Kidney (tissue), 13 donors: ENCODE measurements at regions not wholly inside any gene's neighbourhood (a gene's known extent, or its start where the extent isn't known, plus 50 kb on each side); places are given as distances from the start of the nearest gene placed in this dataset.
"Not testable (repeated sequence)": the region's sequence is repeated elsewhere in the genome, so short reads cannot be mapped to it uniquely, and the experiment has no call there.

Experiments
- DNase-seq, 5 donors: peaks; one replicate each; pipeline ENCODE4 v3.0.0-alpha.2; 2013 to 2020
- FAIRE-seq: peaks from 2 replicates; lab custom pipeline; 2012; peaks lifted over from hg19 to GRCh38; lab: Jason Lieb, UNC
- H3K27ac ChIP-seq, 2 donors: one replicate each; pipeline ENCODE4 v1.7.0; 2013; ENCODE audit warnings: low read depth in 2 of 2, low read length in 2 of 2, inconsistent platforms in 1 of 2
- H3K27me3 ChIP-seq: one replicate; pipeline ENCODE4 v1.7.1; 2013; ENCODE audit warnings: low read length, inconsistent platforms; ENCODE audit not compliant: control insufficient read depth, insufficient read depth
- H3K36me3 ChIP-seq, 3 donors: one replicate each; pipeline versions ENCODE4 v1.7.0 to v1.7.1; 2013; ENCODE audit warnings: low read length in 3 of 3, control low read depth in 1 of 3, inconsistent platforms in 1 of 3; ENCODE audit not compliant: insufficient read depth in 3 of 3, control insufficient read depth in 2 of 3
- H3K4me1 ChIP-seq, 3 donors: one replicate each; pipeline versions ENCODE4 v1.7.0 to v1.7.1; 2013; ENCODE audit warnings: low read length in 3 of 3, inconsistent platforms in 1 of 3, low read depth in 1 of 3; ENCODE audit not compliant: control insufficient read depth in 2 of 3, insufficient read depth in 2 of 3
- H3K4me3 ChIP-seq, 3 donors: one replicate each; pipeline versions ENCODE4 v1.7.0 to v1.8.1; 2013; ENCODE audit warnings: low read length in 3 of 3, control low read depth in 1 of 3, inconsistent platforms in 1 of 3
- H3K9ac ChIP-seq, 3 donors: one replicate each; pipeline versions ENCODE4 v1.7.0 to v1.7.1; 2013; ENCODE audit warnings: low read length in 3 of 3, control low read depth in 1 of 3, inconsistent platforms in 1 of 3
- H3K9me3 ChIP-seq, 3 donors: one replicate each; pipeline versions ENCODE4 v1.7.0 to v1.7.1; 2013; ENCODE audit warnings: low read length in 3 of 3, control low read depth in 1 of 3, inconsistent platforms in 1 of 3; ENCODE audit not compliant: control insufficient read depth in 2 of 3, insufficient read depth in 1 of 3
- intact Hi-C: fragments of 100-400 bp; cut with DNase I; formaldehyde crosslinking; loops from one replicate; pipeline ENCODE4 v1.11.1; 2022
- TF ChIP-seq, protein P1 (sequence below): IDR thresholded peaks from 3 replicates; pipeline ENCODE4 v1.5.1; 2012; ENCODE audit warnings: mild to moderate bottlenecking, moderate library complexity, borderline replicate concordance; ENCODE audit not compliant: insufficient read depth; ENCODE audit errors: extremely low read depth
- donor health status: control.
- donor health status: control.
- donor health status: control.
- donor health status: control.
- donor health status: control.
- donor health status: DM: yes; HTN: yes; CAD: no.
- donor health status: Normal renal cell carcinoma (clear cell type).

DNA sequence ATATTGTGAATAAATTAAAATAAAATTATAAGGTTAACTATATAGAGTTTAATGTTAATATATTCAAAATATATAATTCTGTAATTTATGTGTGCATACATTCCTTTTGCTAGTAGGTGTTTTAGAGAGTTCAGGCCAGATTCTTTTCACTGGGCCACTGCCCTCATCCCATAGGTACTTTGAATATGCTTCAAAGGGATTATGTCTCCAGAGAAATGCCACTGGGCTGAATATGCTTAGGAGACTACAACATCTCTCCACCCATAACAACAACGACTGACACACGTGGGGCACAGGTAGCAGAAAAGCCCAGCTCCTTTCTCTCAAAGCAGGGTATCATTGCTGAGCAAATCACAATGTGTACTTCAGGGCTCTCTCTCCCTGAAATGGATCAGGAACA lies 290.9 kb upstream of the TACR3 start:
- no peaks in the 10 kb centered on the region for H3K36me3 ChIP-seq
- H3K9me3 ChIP-seq = no peaks in the 10 kb centered on the region
- no peak overlapping the region for H3K27ac ChIP-seq
- H3K27me3 ChIP-seq = no peaks in the 10 kb centered on the region
- TF ChIP-seq, protein P1, sequence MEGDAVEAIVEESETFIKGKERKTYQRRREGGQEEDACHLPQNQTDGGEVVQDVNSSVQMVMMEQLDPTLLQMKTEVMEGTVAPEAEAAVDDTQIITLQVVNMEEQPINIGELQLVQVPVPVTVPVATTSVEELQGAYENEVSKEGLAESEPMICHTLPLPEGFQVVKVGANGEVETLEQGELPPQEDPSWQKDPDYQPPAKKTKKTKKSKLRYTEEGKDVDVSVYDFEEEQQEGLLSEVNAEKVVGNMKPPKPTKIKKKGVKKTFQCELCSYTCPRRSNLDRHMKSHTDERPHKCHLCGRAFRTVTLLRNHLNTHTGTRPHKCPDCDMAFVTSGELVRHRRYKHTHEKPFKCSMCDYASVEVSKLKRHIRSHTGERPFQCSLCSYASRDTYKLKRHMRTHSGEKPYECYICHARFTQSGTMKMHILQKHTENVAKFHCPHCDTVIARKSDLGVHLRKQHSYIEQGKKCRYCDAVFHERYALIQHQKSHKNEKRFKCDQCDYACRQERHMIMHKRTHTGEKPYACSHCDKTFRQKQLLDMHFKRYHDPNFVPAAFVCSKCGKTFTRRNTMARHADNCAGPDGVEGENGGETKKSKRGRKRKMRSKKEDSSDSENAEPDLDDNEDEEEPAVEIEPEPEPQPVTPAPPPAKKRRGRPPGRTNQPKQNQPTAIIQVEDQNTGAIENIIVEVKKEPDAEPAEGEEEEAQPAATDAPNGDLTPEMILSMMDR = no peak
- DNase-seq (no peak), FAIRE-seq (no peak)
- H3K4me1 ChIP-seq = no peaks in the 10 kb centered on the region
- no peak overlapping the region for H3K4me3 ChIP-seq
- H3K9ac ChIP-seq = no peak overlapping the region
- intact Hi-C loops = no loop called here

DNA sequence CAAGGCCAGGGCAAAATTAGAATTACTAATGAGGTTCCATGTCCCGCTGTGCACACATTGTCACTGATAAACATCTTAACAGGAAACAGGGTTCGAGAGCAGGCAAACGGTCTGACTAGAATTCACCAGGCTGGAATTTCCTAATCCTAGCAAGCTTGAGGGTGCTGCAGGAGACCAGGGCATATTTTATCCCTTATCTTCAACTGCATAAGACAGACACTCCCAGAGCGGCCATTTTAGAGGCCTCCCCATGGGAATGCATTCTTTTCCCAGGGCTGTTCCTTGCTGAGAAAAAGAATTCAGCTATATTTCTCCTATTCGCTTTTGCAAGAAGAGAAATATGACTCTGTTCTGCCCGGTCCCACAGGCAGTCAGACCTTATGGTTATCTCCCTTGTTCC lies 282.5 kb upstream of the TACR3 start:
- H3K27me3 ChIP-seq, H3K4me3 ChIP-seq, intact Hi-C loops, H3K36me3 ChIP-seq, H3K27ac ChIP-seq, H3K4me1 ChIP-seq, DNase-seq, FAIRE-seq, H3K9ac ChIP-seq: not testable (repeated sequence)
- H3K9me3 ChIP-seq = peaks cover 0 to 18% (median 0%) of the 10 kb centered on the region in 3 donors

DNA sequence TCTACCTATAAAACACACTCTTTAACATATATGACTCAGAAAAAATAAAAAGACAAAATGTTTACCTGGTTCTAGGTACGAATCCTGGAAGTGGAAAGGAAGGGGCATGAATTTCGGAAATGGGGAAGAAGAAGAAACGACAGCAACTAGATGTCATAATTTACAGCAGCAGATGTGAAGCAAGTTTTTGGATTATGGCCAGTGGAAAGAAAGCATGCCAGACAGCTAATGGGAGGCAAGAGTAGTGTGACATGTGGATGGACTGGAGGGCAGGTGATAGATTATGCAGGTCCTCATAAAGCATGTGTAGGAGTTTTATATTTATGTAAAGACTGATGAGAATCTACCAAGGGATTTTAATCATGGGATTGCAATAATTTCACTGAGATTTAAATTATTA lies 279.0 kb upstream of the TACR3 start:
- H3K9ac ChIP-seq = no peak overlapping the region
- H3K27ac ChIP-seq = no peak overlapping the region
- H3K9me3 ChIP-seq = peaks cover 0 to 18% (median 0%) of the 10 kb centered on the region in 3 donors
- FAIRE-seq (no peak), DNase-seq (no peak)
- H3K36me3 ChIP-seq = no peaks in the 10 kb centered on the region
- TF ChIP-seq, protein P1 = no peak
- H3K4me1 ChIP-seq = no peaks in the 10 kb centered on the region
- H3K4me3 ChIP-seq = no peak overlapping the region
- H3K27me3 ChIP-seq = no peaks in the 10 kb centered on the region
- intact Hi-C loops = no loop called here

DNA sequence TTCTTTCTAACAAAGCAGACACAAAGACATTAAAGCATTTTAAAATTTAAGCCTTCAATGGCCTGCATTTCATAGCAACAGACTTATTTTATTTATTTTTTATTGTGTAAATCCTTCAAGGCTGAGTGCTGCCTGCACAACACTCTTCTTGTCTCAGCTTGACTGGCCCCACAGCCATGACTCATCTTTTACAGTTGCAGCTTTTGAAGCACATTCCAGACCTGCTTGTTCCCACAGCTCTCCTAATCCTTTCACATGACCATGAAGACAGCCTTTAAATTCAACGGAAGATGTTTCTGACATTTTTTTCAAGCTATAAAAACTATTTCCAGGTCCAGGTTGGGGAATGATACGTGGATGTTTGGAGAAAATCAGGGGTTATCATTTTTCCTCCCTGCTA lies 276.9 kb upstream of the TACR3 start:
- Histone ChIP-seq H3K4me3 (no peak overlapping the region), H3K36me3 (no peaks in the 10 kb centered on the region), H3K4me1 (no peaks in the 10 kb centered on the region), H3K27ac (no peak overlapping the region), H3K9ac (no peak overlapping the region), H3K27me3 (no peaks in the 10 kb centered on the region), H3K9me3 (peaks cover 0 to 3% (median 0%) of the 10 kb centered on the region in 3 donors)
- TF ChIP-seq, protein P1 = no peak
- intact Hi-C loops = no loop called here
- DNase-seq (peak in 2 of 5 donors; percentile 12 to 33), FAIRE-seq (no peak)
